K562 (cell line): ENCODE measurements at regions not wholly inside any gene's neighbourhood (a gene's known extent, or its start where the extent isn't known, plus 50 kb on each side); places are given as distances from the start of the nearest gene placed in this dataset.

Experiments used
- ATAC-seq: fragments of 200-7000 bp; cut with Tn5 transposase; 3 replicates; pipeline ENCODE4 v1.9.1; 2020; ENCODE audit warnings: moderate library complexity
- BruUV-seq: library from RNA; stranded (reverse); fragments of 400-500 nt; replicated peaks from 2 replicates; lab custom pipeline; 2021; lab: Mats Ljungman, UMichigan
- CTCF ChIA-PET: fragments of 300-600 bp; formaldehyde crosslinking; extraction: SDS; loops from one replicate; lab custom pipeline; 2021; ENCODE audit warnings: low intra/inter-chr PET ratio; lab: Yijun Ruan, JAX
- POLR2A ChIA-PET: fragments of 300-600, 350-650 bp; sonication (Branson Sonifier 250); formaldehyde crosslinking; extraction: SDS; loops from one replicate; lab custom pipeline; 2021; ENCODE audit warnings: antibody characterized with exemption, inconsistent platforms; lab: Yijun Ruan, JAX
- DNase-seq, 4 experiments: peaks; one replicate each; pipeline versions ENCODE4 v3.0.0 to v3.0.0-alpha.2; 2011 to 2018; ENCODE audit warnings: low spot score in 3 of 4, mixed read lengths in 3 of 4; ENCODE audit errors: extremely low read depth in 1 of 4
- FAIRE-seq: peaks from 2 replicates; lab custom pipeline; 2011; peaks lifted over from hg19 to GRCh38; lab: Jason Lieb, UNC
- H2AFZ ChIP-seq: 2 replicates; pipeline ENCODE4 v1.6.0; 2011; ENCODE audit warnings: low read depth, low read length, control low read depth, inconsistent platforms
- H3K27ac ChIP-seq: fragments of 200-600 bp; 3 replicates; pipeline ENCODE4 v1.8.0; 2011; ENCODE audit warnings: low read depth, mild to moderate bottlenecking, control low read depth, inconsistent platforms, low read length, moderate library complexity, mixed read lengths; ENCODE audit errors: extremely low read depth
- H3K27me3 ChIP-seq, 2 experiments: fragments of 300-600 bp in 1 of 2; 2 replicates in 1 of 2; 3 replicates in 1 of 2; pipeline versions ENCODE4 v1.6.0 to v1.8.0; 2011; ENCODE audit warnings: inconsistent platforms in 2 of 2, low read length in 2 of 2, mild to moderate bottlenecking in 1 of 2, mixed read lengths in 1 of 2, moderate library complexity in 1 of 2; ENCODE audit not compliant: control insufficient read depth in 2 of 2, insufficient read depth in 2 of 2
- H3K36me3 ChIP-seq: fragments of 300-600 bp; 3 replicates; pipeline ENCODE4 v1.8.0; 2011; ENCODE audit warnings: mild to moderate bottlenecking, low read length, inconsistent platforms; ENCODE audit not compliant: control insufficient read depth, insufficient read depth
- H3K4me1 ChIP-seq, 2 experiments: fragments of 200-600 bp in 1 of 2; replicated peaks in 1 of 2; 2 replicates in 1 of 2; 3 replicates in 1 of 2; pipeline versions ENCODE4 v1.5.1 to v1.8.0; 2011; ENCODE audit warnings: inconsistent platforms in 2 of 2, low read length in 2 of 2, mild to moderate bottlenecking in 1 of 2, mixed read lengths in 1 of 2, moderate library complexity in 1 of 2; ENCODE audit not compliant: control insufficient read depth in 2 of 2, insufficient read depth in 2 of 2
- H3K4me2 ChIP-seq: 2 replicates; pipeline ENCODE4 v1.6.1; 2011; ENCODE audit warnings: low read length, control low read depth, inconsistent platforms, mixed read lengths; ENCODE audit not compliant: insufficient read depth
- H3K4me3 ChIP-seq: fragments of 200-600 bp; sonication (generic), shearing (Covaris generic); 2 replicates; pipeline ENCODE4 v1.5.1; 2016; ENCODE audit warnings: control low read depth, inconsistent platforms
- H3K79me2 ChIP-seq: fragments of 200-600 bp; 3 replicates; pipeline ENCODE4 v1.8.0; 2011; ENCODE audit warnings: low read length, inconsistent platforms; ENCODE audit not compliant: control insufficient read depth, insufficient read depth
- H3K9ac ChIP-seq, 2 experiments: 2 replicates each; pipeline versions ENCODE4 v1.6.0 to v1.6.1; 2011; ENCODE audit warnings: low read depth in 2 of 2, low read length in 2 of 2, control low read depth in 1 of 2, inconsistent platforms in 1 of 2, mild to moderate bottlenecking in 1 of 2, mixed read lengths in 1 of 2; ENCODE audit not compliant: insufficient read depth in 1 of 2
- H3K9me1 ChIP-seq: one replicate; pipeline ENCODE4 v1.6.0; 2011; ENCODE audit warnings: inconsistent platforms, mild to moderate bottlenecking, low read length, moderate library complexity; ENCODE audit not compliant: control insufficient read depth, insufficient read depth
- H3K9me3 ChIP-seq: replicated peaks from 2 replicates; pipeline ENCODE4 v1.5.1; 2011; ENCODE audit warnings: low read depth, low read length, inconsistent platforms; ENCODE audit not compliant: control insufficient read depth, insufficient read depth
- H4K20me1 ChIP-seq: replicated peaks from 2 replicates; pipeline ENCODE4 v1.6.1; 2011; ENCODE audit warnings: low read length, inconsistent platforms, mixed read lengths; ENCODE audit not compliant: control insufficient read depth, insufficient read depth
- BHLHE40 ChIP-seq: IDR thresholded peaks from 2 replicates; pipeline ENCODE4 v1.6.1; 2011; ENCODE audit warnings: low read length, improper control_type of control experiment
- CBX8 ChIP-seq: fragments of 200-600 bp; sonication (generic); IDR thresholded peaks from 2 replicates; pipeline ENCODE4 v1.6.1; 2012; ENCODE audit warnings: borderline replicate concordance, mixed run types, low read depth, mild to moderate bottlenecking, moderate library complexity, mixed read lengths, low read length, control low read depth, inconsistent platforms; ENCODE audit not compliant: poor library complexity, severe bottlenecking; ENCODE audit errors: extremely low read depth
- DIDO1 ChIP-seq: fragments of 450-650 bp; IDR thresholded peaks from 2 replicates; pipeline ENCODE4 v1.6.1; 2016; ENCODE audit warnings: low read depth, missing biosample characterization, missing genetic modification characterization
- HCFC1 ChIP-seq: IDR thresholded peaks from 2 replicates; pipeline ENCODE4 v1.6.1; 2012; ENCODE audit warnings: low read depth, low read length, improper control_type of control experiment
- HDAC8 ChIP-seq: fragments of 450-650 bp; IDR thresholded peaks from 2 replicates; pipeline ENCODE4 v1.6.1; 2016; ENCODE audit warnings: mild to moderate bottlenecking, missing genetic modification characterization, moderate library complexity, missing compliant biosample characterization
- HNRNPL ChIP-seq: fragments of 200-400 bp; formaldehyde crosslinking; IDR thresholded peaks from 2 replicates; pipeline ENCODE4 v1.6.1; 2017; ENCODE audit warnings: low read depth, mild to moderate bottlenecking, low read length
- KLF13 ChIP-seq: fragments of 450-650 bp; IDR thresholded peaks from 2 replicates; pipeline ENCODE4 v1.6.1; 2016; ENCODE audit warnings: missing genetic modification characterization, low read depth, mild to moderate bottlenecking, missing compliant biosample characterization, moderate library complexity, borderline replicate concordance
- MTF1 ChIP-seq: fragments of 250-450 bp; sonication (Bioruptor Pico); IDR thresholded peaks from 2 replicates; pipeline ENCODE4 v1.9.0; 2021; ENCODE audit warnings: moderate library complexity, mild to moderate bottlenecking, inconsistent platforms, borderline replicate concordance
- MYNN ChIP-seq, 2 experiments: sonication (generic); formaldehyde crosslinking in 1 of 2; IDR thresholded peaks; 2 replicates each; pipeline versions ENCODE4 v1.5.0 to v1.6.1; 2016 to 2020; ENCODE audit warnings: antibody characterized with exemption in 1 of 2, missing genetic modification reagents in 1 of 2
- NFATC3 ChIP-seq: fragments of 450-650 bp; IDR thresholded peaks from 2 replicates; pipeline ENCODE4 v1.6.1; 2017; ENCODE audit warnings: mild to moderate bottlenecking
- NR3C1 ChIP-seq: sonication (generic); formaldehyde crosslinking; IDR thresholded peaks from 2 replicates; pipeline ENCODE4 v1.8.1; 2022; ENCODE audit warnings: missing genetic modification reagents
- NRF1 ChIP-seq, 2 experiments: fragments of 450-650 bp; IDR thresholded peaks in 1 of 2; conservative IDR thresholded peaks in 1 of 2; 2 replicates each; pipeline ENCODE4 v1.6.1; 2014; ENCODE audit warnings: mild to moderate bottlenecking in 2 of 2
- PCBP2 ChIP-seq: fragments of 200-400 bp; formaldehyde crosslinking; IDR thresholded peaks from 2 replicates; pipeline ENCODE4 v1.6.1; 2018; ENCODE audit warnings: low read length, low read depth, mild to moderate bottlenecking, moderate library complexity; ENCODE audit not compliant: poor library complexity, severe bottlenecking
- PHF8 ChIP-seq: fragments of 200-600 bp; sonication (generic); IDR thresholded peaks from 2 replicates; pipeline ENCODE4 v1.6.1; 2012; ENCODE audit warnings: mixed run types, mild to moderate bottlenecking, inconsistent platforms, low read length, moderate library complexity, borderline replicate concordance
- SREBF2 ChIP-seq: sonication (generic); formaldehyde crosslinking; IDR thresholded peaks from 2 replicates; pipeline ENCODE4 v1.4.0; 2020; ENCODE audit warnings: mild to moderate bottlenecking, missing genetic modification reagents
- TEAD1 ChIP-seq, 2 experiments: fragments of 450-650 bp in 1 of 2; sonication (generic) in 1 of 2; formaldehyde crosslinking; IDR thresholded peaks; 2 replicates each; pipeline versions ENCODE4 v1.4.0 to v1.8.0; 2020 to 2022; ENCODE audit warnings: mild to moderate bottlenecking in 2 of 2, missing genetic modification reagents in 1 of 2
- XRCC4 ChIP-seq: IDR thresholded peaks from one replicate; pipeline ENCODE4 v1.6.1; 2011; ENCODE audit not compliant: insufficient read depth, insufficient read length; ENCODE audit errors: extremely low read depth
- ZFP36 ChIP-seq: fragments of 150-350 bp; IDR thresholded peaks from 2 replicates; pipeline ENCODE4 v1.6.1; 2018; ENCODE audit warnings: low read length, low read depth; ENCODE audit not compliant: partially characterized antibody
- ZNF77 ChIP-seq: fragments of 250-450 bp; sonication (Bioruptor Pico); IDR thresholded peaks from 2 replicates; pipeline ENCODE4 v1.5.0; 2020
- WGBS: fragments of 100-300 bp; shearing (Covaris generic); methylation state at CpG from one replicate; pipeline ENCODE4 v1.1.6; 2016; ENCODE audit warnings: low coverage, mixed read lengths; ENCODE audit not compliant: insufficient coverage; ENCODE audit errors: missing lambda C conversion rate; 5-methylcytosine and 5-hydroxymethylcytosine counted together
- in situ Hi-C: fragments of 300-500 bp; cut with MboI; formaldehyde crosslinking; loops from 4 replicates; pipeline ENCODE4 v1.15.0; 2018; ENCODE audit warnings: inconsistent platforms, mixed read lengths
- intact Hi-C: fragments of 100-400 bp; cut with micrococcal nuclease; formaldehyde crosslinking; loops from 2 replicates; pipeline ENCODE4 v1.14.2; 2022

- ChIA-PET CTCF (no interaction called here), POLR2A (interaction anchor here (0.6 kb wide), 1 partner anchor 381 kb away, joined by 3 read pairs; no protein-coding TSS in a partner anchor)
- no peaks in the 10 kb centered on the region for H3K9me1 ChIP-seq
- no peak overlapping the region for H2AFZ ChIP-seq
- BruUV-seq, result no TSS peak
- H3K4me1 ChIP-seq, result no peaks in the 10 kb centered on the region
- no peak for ATAC-seq
- in situ Hi-C loops (no loop called here), intact Hi-C loops (loop anchor here (10.0 kb wide), 1 partner anchor 337 kb away; no protein-coding TSS in a partner anchor)
- H4K20me1 ChIP-seq, result no peaks in the 10 kb centered on the region
- peaks cover 0 to 4% of the 10 kb centered on the region in 2 experiments; a peak in 1 of 5 replicates for H3K27me3 ChIP-seq
- no peak for DNase-seq
- H3K4me3 ChIP-seq, result no peak overlapping the region
- H3K79me2 ChIP-seq, result no peaks in the 10 kb centered on the region
- TF ChIP-seq HCFC1, result no peak
- TF ChIP-seq HNRNPL, result no peak
- TF ChIP-seq BHLHE40, result no peak
- no peak for TF ChIP-seq DIDO1
- no peak for TF ChIP-seq CBX8
- TF ChIP-seq TEAD1 (CRISPR knock-in tag; IDR thresholded peaks at IDR 0.05), result no peak
- TF ChIP-seq NRF1 (conservative IDR thresholded peaks at IDR 0.05 in 1 of 2, IDR thresholded peaks at IDR 0.05 in 1 of 2), result no peak
- no peak for TF ChIP-seq XRCC4
- TF ChIP-seq MYNN (IDR thresholded peaks at IDR 0.05), result no peak
- TF ChIP-seq MYNN (CRISPR knock-in tag; IDR thresholded peaks at IDR 0.05), result no peak
- no peak for TF ChIP-seq HDAC8 (tag)
- TF ChIP-seq KLF13 (tag), result no peak
- TF ChIP-seq SREBF2 (CRISPR knock-in tag), result no peak
- no peak for TF ChIP-seq NR3C1 (CRISPR knock-in tag)
- TF ChIP-seq MTF1 (CRISPR knock-in tag), result no peak
- TF ChIP-seq NFATC3, result no peak
- TF ChIP-seq PHF8, result no peak
- TF ChIP-seq ZFP36, result no peak
- TF ChIP-seq ZNF77, result no peak
- TF ChIP-seq PCBP2, result no peak
- H3K4me2 ChIP-seq, result no peak overlapping the region
- H3K36me3 ChIP-seq, result no peaks in the 10 kb centered on the region
- H3K27ac ChIP-seq, result no peak overlapping the region
- no peak overlapping the region for H3K9ac ChIP-seq
- H3K9me3 ChIP-seq, result no peaks in the 10 kb centered on the region
- no peak for FAIRE-seq
- under 1% methylated on average over 11 of the region's 11 CpGs for WGBS
Measured at GRCh38 chr2:95722131-95722697, 130.4 kb downstream of the TRIM43 start.
